ENCODE measurements at regions not wholly inside any gene's neighbourhood (a gene's known extent, or its start where the extent isn't known, plus 50 kb on each side); places are given as distances from the start of the nearest gene placed in this dataset.

DNA sequence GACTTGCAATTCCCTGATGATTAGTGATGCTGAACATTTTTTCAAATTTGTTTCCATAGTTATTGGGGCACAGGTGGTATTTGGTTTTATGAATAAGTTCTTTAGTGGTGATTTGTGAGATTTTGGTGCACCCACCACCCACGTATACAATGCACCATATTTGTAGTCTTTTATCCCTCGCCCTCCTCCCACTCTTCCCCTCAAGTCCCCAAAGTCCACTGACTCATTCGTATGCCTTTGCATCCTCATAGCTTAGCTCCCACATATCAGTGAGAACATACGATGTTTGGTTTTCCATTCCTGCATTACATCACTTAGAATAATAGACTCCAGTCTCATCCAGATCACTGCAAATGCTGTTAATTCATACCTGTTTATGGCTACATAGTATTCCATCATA, 167.3 kb downstream of the MYLK4 start:
- TF ChIP-seq EZH2phosphoT487 (IDR thresholded peaks at IDR 0.05; ENCODE audit: low read depth, severe bottlenecking, unreplicated experiment) (no peak), EZH2 (IDR thresholded peaks at IDR 0.05; ENCODE audit: borderline replicate concordance) (no peak), CTCF (IDR thresholded peaks at IDR 0.05; ENCODE audit: poor library complexity) (no peak)
- DNase-seq (ENCODE audit: low spot score), result no peak
- 70% methylated on average over 4 of the region's 4 CpGs for WGBS (ENCODE audit: low lambda C conversion rate, missing lambda C conversion rate)
- Histone ChIP-seq H3K9me2 (replicated peaks; ENCODE audit: insufficient read depth) (no peaks in the 10 kb centered on the region), H3K27me3 (no peaks in the 10 kb centered on the region), H3K4me3 (no peak overlapping the region), H3K4me2 (no peak overlapping the region), H3K36me3 (replicated peaks; ENCODE audit: insufficient read depth, low read depth) (no peaks in the 10 kb centered on the region), H3K79me2 (no peaks in the 10 kb centered on the region), H2AFZ (no peak overlapping the region), H3K27ac (no peak overlapping the region), H3K4me1 (ENCODE audit: insufficient read depth) (no peaks in the 10 kb centered on the region), H4K20me1 (ENCODE audit: insufficient read depth, poor library complexity, severe bottlenecking) (no peaks in the 10 kb centered on the region), H3K9me3 (ENCODE audit: low read depth) (no peaks in the 10 kb centered on the region)

DNA sequence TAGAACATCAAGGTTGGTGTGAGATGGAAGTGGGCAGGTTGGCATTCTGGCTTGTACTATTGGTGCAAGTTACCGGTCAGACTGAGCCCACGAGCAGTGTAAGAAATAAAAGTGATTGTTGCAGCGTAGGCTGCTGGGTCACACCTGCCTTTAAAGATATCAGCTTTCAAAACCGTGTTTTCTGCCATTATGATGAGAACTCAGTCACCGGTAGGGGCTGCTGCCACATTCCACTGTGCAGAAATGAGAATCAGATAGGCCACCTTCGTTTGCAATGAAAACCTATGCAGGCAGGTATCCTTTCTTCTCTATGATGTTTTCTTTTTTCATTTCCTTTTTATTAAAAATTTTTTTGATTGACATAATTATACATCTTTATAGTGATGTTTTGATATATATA, 168.5 kb downstream of the MYLK4 start:
- no peak overlapping the region for H3K4me3 ChIP-seq
- no peaks in the 10 kb centered on the region for H3K9me3 ChIP-seq (ENCODE audit: low read depth)
- no peaks in the 10 kb centered on the region for H3K9me2 ChIP-seq (replicated peaks; ENCODE audit: insufficient read depth)
- 78% methylated on average over 6 of the region's 6 CpGs for WGBS (ENCODE audit: low lambda C conversion rate, missing lambda C conversion rate)
- no peak for DNase-seq (ENCODE audit: low spot score)
- TF ChIP-seq EZH2 (IDR thresholded peaks at IDR 0.05; ENCODE audit: borderline replicate concordance), result no peak
- no peak for TF ChIP-seq EZH2phosphoT487 (IDR thresholded peaks at IDR 0.05; ENCODE audit: low read depth, severe bottlenecking, unreplicated experiment)
- no peak for TF ChIP-seq CTCF (IDR thresholded peaks at IDR 0.05; ENCODE audit: poor library complexity)
- no peaks in the 10 kb centered on the region for H3K79me2 ChIP-seq
- H3K4me1 ChIP-seq (ENCODE audit: insufficient read depth), result no peaks in the 10 kb centered on the region
- no peaks in the 10 kb centered on the region for H3K27me3 ChIP-seq
- no peaks in the 10 kb centered on the region for H3K36me3 ChIP-seq (replicated peaks; ENCODE audit: insufficient read depth, low read depth)
- H3K4me2 ChIP-seq, result no peak overlapping the region
- H2AFZ ChIP-seq, result no peak overlapping the region
- no peaks in the 10 kb centered on the region for H4K20me1 ChIP-seq (ENCODE audit: insufficient read depth, poor library complexity, severe bottlenecking)
- H3K27ac ChIP-seq, result no peak overlapping the region

DNA sequence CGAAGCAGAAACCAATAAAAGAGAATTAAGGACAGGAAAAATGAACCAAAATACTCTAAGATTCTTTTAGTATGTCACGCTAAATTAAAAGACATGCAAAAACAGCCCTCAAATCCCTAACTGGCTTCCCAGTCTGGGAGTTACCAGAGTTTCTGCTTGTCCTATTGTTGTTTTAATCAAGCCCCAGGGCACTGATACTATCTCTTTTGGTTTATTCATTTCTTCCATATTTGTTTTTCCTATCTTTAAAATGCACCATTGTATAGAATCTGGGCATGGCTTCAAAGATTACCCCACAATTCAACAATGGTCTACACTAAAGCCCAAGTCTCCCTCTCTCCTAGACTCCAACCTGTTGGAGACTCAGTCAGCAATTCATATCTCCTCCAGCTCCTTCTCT, 169.1 kb downstream of the MYLK4 start:
- H2AFZ ChIP-seq, result no peak overlapping the region
- WGBS (ENCODE audit: low lambda C conversion rate, missing lambda C conversion rate), result 86% methylated on average over 2 of the region's 2 CpGs

More for the DNA sequence above, 169.1 kb downstream of the MYLK4 start:
- Histone ChIP-seq H3K9me3 (ENCODE audit: low read depth) (no peaks in the 10 kb centered on the region), H3K4me2 (no peak overlapping the region), H3K27ac (no peak overlapping the region), H3K4me1 (ENCODE audit: insufficient read depth) (no peaks in the 10 kb centered on the region), H4K20me1 (ENCODE audit: insufficient read depth, poor library complexity, severe bottlenecking) (no peaks in the 10 kb centered on the region), H3K79me2 (no peaks in the 10 kb centered on the region), H3K9me2 (replicated peaks; ENCODE audit: insufficient read depth) (no peaks in the 10 kb centered on the region), H3K4me3 (no peak overlapping the region), H3K36me3 (replicated peaks; ENCODE audit: insufficient read depth, low read depth) (no peaks in the 10 kb centered on the region), H3K27me3 (no peaks in the 10 kb centered on the region)
- TF ChIP-seq EZH2 (IDR thresholded peaks at IDR 0.05; ENCODE audit: borderline replicate concordance) (no peak), CTCF (IDR thresholded peaks at IDR 0.05; ENCODE audit: poor library complexity) (no peak), EZH2phosphoT487 (IDR thresholded peaks at IDR 0.05; ENCODE audit: low read depth, severe bottlenecking, unreplicated experiment) (no peak)
- no peak for DNase-seq (ENCODE audit: low spot score)

Measured in hepatocyte (in vitro differentiated cells).